ENCODE measurements at regions not wholly inside any gene's neighbourhood (a gene's known extent, or its start where the extent isn't known, plus 50 kb on each side); places are given as distances from the start of the nearest gene placed in this dataset.

- TF ChIP-seq POLR2A (IDR thresholded peaks at IDR 0.05) (no peak), CTCF (IDR thresholded peaks at IDR 0.05) (no peak)
- no peak overlapping the region for H3K4me3 ChIP-seq
- H3K27ac ChIP-seq, result no peak overlapping the region
- intact Hi-C loops (cut with DNase I), result no loop called here
- peaks cover 0 to 23% (median 0%) of the 10 kb centered on the region in 4 donors for H3K27me3 ChIP-seq
- DNase-seq, result no peak
- WGBS, 2 donors, result 85% methylated on average over 10 of the region's 11 CpGs; no CpG with 5 or more reads in 1 of the 2 donors
- H3K36me3 ChIP-seq, result no peaks in the 10 kb centered on the region
- H3K4me1 ChIP-seq, result peaks cover 0 to 5% (median 0%) of the 10 kb centered on the region in 3 donors
- no peaks in the 10 kb centered on the region for H3K9me3 ChIP-seq
Measured at GRCh38 chr7:156456503-156457115, 184.0 kb upstream of the RNF32 start.

GRCh38 chr7:156456032-156456431, 184.5 kb upstream of the RNF32 start:
- Histone ChIP-seq H3K4me1 (no peaks in the 10 kb centered on the region), H3K9me3 (no peaks in the 10 kb centered on the region), H3K27me3 (peaks cover 0 to 23% (median 0%) of the 10 kb centered on the region in 4 donors), H3K27ac (no peak overlapping the region), H3K36me3 (no peaks in the 10 kb centered on the region), H3K4me3 (no peak overlapping the region)
- 60 to 63% methylated on average over 8 of the region's 8 CpGs for WGBS, 2 donors
- intact Hi-C loops (cut with DNase I), result no loop called here
- TF ChIP-seq CTCF (IDR thresholded peaks at IDR 0.05), result no peak
- TF ChIP-seq POLR2A (IDR thresholded peaks at IDR 0.05), result no peak
- DNase-seq, result no peak

- Histone ChIP-seq H3K27ac (no peak overlapping the region), H3K4me3 (no peak overlapping the region), H3K4me1 (no peaks in the 10 kb centered on the region), H3K9me3 (no peaks in the 10 kb centered on the region), H3K36me3 (no peaks in the 10 kb centered on the region), H3K27me3 (peaks cover 0 to 6% (median 0%) of the 10 kb centered on the region in 4 donors)
- no peak for DNase-seq
- WGBS, 2 donors, result 67 to 89% methylated on average over 2 to 3 of the region's 3 CpGs
- TF ChIP-seq POLR2A (IDR thresholded peaks at IDR 0.05), result no peak
- TF ChIP-seq CTCF (IDR thresholded peaks at IDR 0.05), result no peak
- intact Hi-C loops (cut with DNase I), result no loop called here
Measured at GRCh38 chr7:156450473-156450872, 190.1 kb upstream of the RNF32 start.

- intact Hi-C loops (cut with DNase I), result no loop called here
- TF ChIP-seq POLR2A (IDR thresholded peaks at IDR 0.05) (no peak), CTCF (IDR thresholded peaks at IDR 0.05) (no peak)
- Histone ChIP-seq H3K9me3 (no peaks in the 10 kb centered on the region), H3K27me3 (peaks cover 0 to 6% (median 0%) of the 10 kb centered on the region in 4 donors), H3K27ac (no peak overlapping the region), H3K36me3 (no peaks in the 10 kb centered on the region), H3K4me1 (no peaks in the 10 kb centered on the region), H3K4me3 (no peak overlapping the region)
- 64 to 78% methylated on average over 1 of the region's 1 CpG for WGBS, 2 donors
- DNase-seq, result no peak
Measured at GRCh38 chr7:156448918-156449317, 191.7 kb upstream of the RNF32 start.

- TF ChIP-seq CTCF (IDR thresholded peaks at IDR 0.05) (no peak), POLR2A (IDR thresholded peaks at IDR 0.05) (no peak)
- H3K27ac ChIP-seq, result no peak overlapping the region
- no peaks in the 10 kb centered on the region for H3K36me3 ChIP-seq
- H3K27me3 ChIP-seq, result peaks cover 0 to 10% (median 0%) of the 10 kb centered on the region in 4 donors
- H3K4me1 ChIP-seq, result no peaks in the 10 kb centered on the region
- no peak overlapping the region for H3K4me3 ChIP-seq
- intact Hi-C loops (cut with DNase I), result no loop called here
- DNase-seq, result no peak
- H3K9me3 ChIP-seq, result no peaks in the 10 kb centered on the region
Measured at GRCh38 chr7:156446990-156447389, 193.6 kb upstream of the RNF32 start.

Measured in esophagus squamous epithelium (tissue), 5 donors.